Neural cell (in vitro differentiated cells): ENCODE measurements at regions not wholly inside any gene's neighbourhood (a gene's known extent, or its start where the extent isn't known, plus 50 kb on each side); places are given as distances from the start of the nearest gene placed in this dataset.

ENCODE experiments used
- H2AFZ ChIP-seq: fragments of 200-600, 300-800 bp; sonication (generic), shearing (Covaris generic); 2 replicates; pipeline ENCODE4 v1.6.0; 2014; ENCODE audit warnings: low read depth, mild to moderate bottlenecking, antibody characterized with exemption, low read length, moderate library complexity
- H3F3A ChIP-seq: fragments of 200-600 bp; shearing (Covaris generic); 2 replicates; pipeline ENCODE4 v1.6.1; 2016; ENCODE audit warnings: mild to moderate bottlenecking, moderate library complexity, mixed read lengths, antibody characterized with exemption, low read length; ENCODE audit not compliant: insufficient read depth, poor library complexity, severe bottlenecking
- H3K27ac ChIP-seq: fragments of 200-600, 300-800 bp; sonication (generic), shearing (Covaris generic); 2 replicates; pipeline ENCODE4 v1.5.1; 2014; ENCODE audit warnings: mild to moderate bottlenecking, low read length, moderate library complexity
- H3K27me3 ChIP-seq: fragments of 300-800, 200-600 bp; sonication (generic), shearing (Covaris generic); 2 replicates; pipeline ENCODE4 v1.6.0; 2014; ENCODE audit warnings: mild to moderate bottlenecking, low read depth, low read length, moderate library complexity; ENCODE audit not compliant: insufficient read depth
- H3K36me3 ChIP-seq: fragments of 300-800, 200-600 bp; sonication (generic), shearing (Covaris generic); 2 replicates; pipeline ENCODE4 v1.5.1; 2014; ENCODE audit warnings: mild to moderate bottlenecking, antibody characterized with exemption, low read length, moderate library complexity; ENCODE audit not compliant: insufficient read depth
- H3K4me2 ChIP-seq: fragments of 300-800, 200-600 bp; sonication (generic), shearing (Covaris generic); 2 replicates; pipeline ENCODE4 v1.6.0; 2014; ENCODE audit warnings: mild to moderate bottlenecking, low read length
- H3K4me3 ChIP-seq: fragments of 300-800, 200-600 bp; sonication (generic), shearing (Covaris generic); 2 replicates; pipeline ENCODE4 v1.5.1; 2014; ENCODE audit warnings: mild to moderate bottlenecking, low read length, moderate library complexity
- H3K79me2 ChIP-seq: fragments of 200-600 bp; shearing (Covaris generic); replicated peaks from 2 replicates; pipeline ENCODE4 v1.6.0; 2014; ENCODE audit warnings: mild to moderate bottlenecking, low read length, moderate library complexity; ENCODE audit not compliant: insufficient read depth
- H3K9ac ChIP-seq: fragments of 300-800, 200-600 bp; sonication (generic), shearing (Covaris generic); 2 replicates; pipeline ENCODE4 v1.6.1; 2016; ENCODE audit warnings: mild to moderate bottlenecking, low read length, mixed read lengths
- H3K9me2 ChIP-seq: fragments of 200-600 bp; shearing (Covaris generic); 2 replicates; pipeline ENCODE4 v1.6.1; 2016; ENCODE audit warnings: mild to moderate bottlenecking, low read length, mixed read lengths; ENCODE audit not compliant: insufficient read depth
- H3K9me3 ChIP-seq: fragments of 200-600, 300-800 bp; sonication (generic), shearing (Covaris generic); 2 replicates; pipeline ENCODE4 v1.6.1; 2016; ENCODE audit warnings: mild to moderate bottlenecking, mixed run types, low read length, moderate library complexity, mixed read lengths
- H4K20me1 ChIP-seq: fragments of 200-600 bp; shearing (Covaris generic); 2 replicates; pipeline ENCODE4 v1.6.1; 2016; ENCODE audit warnings: mild to moderate bottlenecking, mixed run types; ENCODE audit not compliant: insufficient read depth
- EP300 ChIP-seq: fragments of 450-650 bp; conservative IDR thresholded peaks from 2 replicates; pipeline ENCODE4 v1.6.1; 2014; ENCODE audit warnings: antibody characterized with exemption, mild to moderate bottlenecking, moderate library complexity; ENCODE audit not compliant: poor library complexity, severe bottlenecking
- EZH2 ChIP-seq: fragments of 200-600, 300-800 bp; shearing (Covaris generic), sonication (generic); IDR thresholded peaks from 2 replicates; pipeline ENCODE4 v1.6.1; 2014; ENCODE audit warnings: antibody characterized with exemption, low read length, borderline replicate concordance, mild to moderate bottlenecking; ENCODE audit not compliant: insufficient read depth, poor library complexity, severe bottlenecking
- MXI1 ChIP-seq: fragments of 450-650 bp; conservative IDR thresholded peaks from 2 replicates; pipeline ENCODE4 v1.6.1; 2014; ENCODE audit warnings: antibody characterized with exemption, mild to moderate bottlenecking; ENCODE audit not compliant: poor library complexity, severe bottlenecking
- POLR2AphosphoS5 ChIP-seq: IDR thresholded peaks from 2 replicates; pipeline ENCODE4 v1.6.1; 2012
- RAD21 ChIP-seq: fragments of 450-650 bp; conservative IDR thresholded peaks from 2 replicates; pipeline ENCODE4 v1.6.1; 2014; ENCODE audit warnings: antibody characterized with exemption, mild to moderate bottlenecking, moderate library complexity
- SMC3 ChIP-seq: fragments of 450-650 bp; conservative IDR thresholded peaks from 2 replicates; pipeline ENCODE4 v1.6.1; 2014; ENCODE audit warnings: antibody characterized with exemption, mild to moderate bottlenecking, moderate library complexity; ENCODE audit not compliant: poor library complexity
- TAF1 ChIP-seq: IDR thresholded peaks from 2 replicates; pipeline ENCODE4 v1.6.1; 2012; ENCODE audit warnings: low read depth
- TF ChIP-seq, protein P1 (sequence below): fragments of 450-650 bp; IDR thresholded peaks from 2 replicates; pipeline ENCODE4 v1.5.1; 2014; ENCODE audit warnings: antibody characterized with exemption, mild to moderate bottlenecking, moderate library complexity; ENCODE audit not compliant: poor library complexity, severe bottlenecking
- TF ChIP-seq, protein P2 (sequence below): IDR thresholded peaks from 2 replicates; pipeline ENCODE4 v1.6.1; 2012; ENCODE audit warnings: borderline replicate concordance

- Histone ChIP-seq H2AFZ (no peak overlapping the region), H3K27ac (no peak overlapping the region), H3K27me3 (no peaks in the 10 kb centered on the region), H3K36me3 (no peaks in the 10 kb centered on the region), H3K9ac (no peak overlapping the region), H3K79me2 (no peaks in the 10 kb centered on the region), H4K20me1 (no peaks in the 10 kb centered on the region), H3K4me3 (no peak overlapping the region), H3K4me2 (no peak overlapping the region), H3K9me3 (no peaks in the 10 kb centered on the region), H3K9me2 (no peaks in the 10 kb centered on the region), H3F3A (no peaks in the 10 kb centered on the region)
- TF ChIP-seq, protein P1, sequence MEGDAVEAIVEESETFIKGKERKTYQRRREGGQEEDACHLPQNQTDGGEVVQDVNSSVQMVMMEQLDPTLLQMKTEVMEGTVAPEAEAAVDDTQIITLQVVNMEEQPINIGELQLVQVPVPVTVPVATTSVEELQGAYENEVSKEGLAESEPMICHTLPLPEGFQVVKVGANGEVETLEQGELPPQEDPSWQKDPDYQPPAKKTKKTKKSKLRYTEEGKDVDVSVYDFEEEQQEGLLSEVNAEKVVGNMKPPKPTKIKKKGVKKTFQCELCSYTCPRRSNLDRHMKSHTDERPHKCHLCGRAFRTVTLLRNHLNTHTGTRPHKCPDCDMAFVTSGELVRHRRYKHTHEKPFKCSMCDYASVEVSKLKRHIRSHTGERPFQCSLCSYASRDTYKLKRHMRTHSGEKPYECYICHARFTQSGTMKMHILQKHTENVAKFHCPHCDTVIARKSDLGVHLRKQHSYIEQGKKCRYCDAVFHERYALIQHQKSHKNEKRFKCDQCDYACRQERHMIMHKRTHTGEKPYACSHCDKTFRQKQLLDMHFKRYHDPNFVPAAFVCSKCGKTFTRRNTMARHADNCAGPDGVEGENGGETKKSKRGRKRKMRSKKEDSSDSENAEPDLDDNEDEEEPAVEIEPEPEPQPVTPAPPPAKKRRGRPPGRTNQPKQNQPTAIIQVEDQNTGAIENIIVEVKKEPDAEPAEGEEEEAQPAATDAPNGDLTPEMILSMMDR: no peak
- TF ChIP-seq RAD21 (no peak), TAF1 (no peak)
These were observed 307.1 kb downstream of the GRB14 start for GRCh38 chr2:164314148-164314547.

DNA sequence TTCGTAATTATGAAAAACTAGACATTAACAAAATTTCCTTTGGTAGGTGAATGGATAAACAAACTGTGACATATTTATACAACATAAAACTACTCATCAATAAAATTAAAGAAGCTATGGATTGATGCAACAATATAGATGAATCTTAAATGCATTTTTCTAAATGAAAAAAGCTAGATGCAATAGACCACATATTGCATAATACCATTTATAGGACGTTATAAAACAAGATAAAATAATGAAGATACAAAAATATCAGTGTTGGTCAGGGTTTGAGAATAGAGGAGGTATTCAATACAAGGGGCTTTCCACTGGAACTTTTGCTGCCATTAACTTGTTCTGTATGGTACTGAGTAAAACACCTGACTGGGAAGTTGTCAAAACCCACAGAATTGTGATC is 314.4 kb downstream of the GRB14 start:
- Histone ChIP-seq H3K9ac (no peak overlapping the region), H3K27me3 (no peaks in the 10 kb centered on the region), H4K20me1 (no peaks in the 10 kb centered on the region), H3F3A (no peaks in the 10 kb centered on the region), H3K9me2 (no peaks in the 10 kb centered on the region), H3K79me2 (no peaks in the 10 kb centered on the region), H3K9me3 (no peaks in the 10 kb centered on the region), H3K27ac (no peak overlapping the region), H2AFZ (no peak overlapping the region), H3K4me2 (no peak overlapping the region), H3K4me3 (no peak overlapping the region), H3K36me3 (no peaks in the 10 kb centered on the region)
- TF ChIP-seq RAD21: no peak
- TF ChIP-seq EP300: no peak
- no peak for TF ChIP-seq POLR2AphosphoS5
- TF ChIP-seq, protein P2, sequence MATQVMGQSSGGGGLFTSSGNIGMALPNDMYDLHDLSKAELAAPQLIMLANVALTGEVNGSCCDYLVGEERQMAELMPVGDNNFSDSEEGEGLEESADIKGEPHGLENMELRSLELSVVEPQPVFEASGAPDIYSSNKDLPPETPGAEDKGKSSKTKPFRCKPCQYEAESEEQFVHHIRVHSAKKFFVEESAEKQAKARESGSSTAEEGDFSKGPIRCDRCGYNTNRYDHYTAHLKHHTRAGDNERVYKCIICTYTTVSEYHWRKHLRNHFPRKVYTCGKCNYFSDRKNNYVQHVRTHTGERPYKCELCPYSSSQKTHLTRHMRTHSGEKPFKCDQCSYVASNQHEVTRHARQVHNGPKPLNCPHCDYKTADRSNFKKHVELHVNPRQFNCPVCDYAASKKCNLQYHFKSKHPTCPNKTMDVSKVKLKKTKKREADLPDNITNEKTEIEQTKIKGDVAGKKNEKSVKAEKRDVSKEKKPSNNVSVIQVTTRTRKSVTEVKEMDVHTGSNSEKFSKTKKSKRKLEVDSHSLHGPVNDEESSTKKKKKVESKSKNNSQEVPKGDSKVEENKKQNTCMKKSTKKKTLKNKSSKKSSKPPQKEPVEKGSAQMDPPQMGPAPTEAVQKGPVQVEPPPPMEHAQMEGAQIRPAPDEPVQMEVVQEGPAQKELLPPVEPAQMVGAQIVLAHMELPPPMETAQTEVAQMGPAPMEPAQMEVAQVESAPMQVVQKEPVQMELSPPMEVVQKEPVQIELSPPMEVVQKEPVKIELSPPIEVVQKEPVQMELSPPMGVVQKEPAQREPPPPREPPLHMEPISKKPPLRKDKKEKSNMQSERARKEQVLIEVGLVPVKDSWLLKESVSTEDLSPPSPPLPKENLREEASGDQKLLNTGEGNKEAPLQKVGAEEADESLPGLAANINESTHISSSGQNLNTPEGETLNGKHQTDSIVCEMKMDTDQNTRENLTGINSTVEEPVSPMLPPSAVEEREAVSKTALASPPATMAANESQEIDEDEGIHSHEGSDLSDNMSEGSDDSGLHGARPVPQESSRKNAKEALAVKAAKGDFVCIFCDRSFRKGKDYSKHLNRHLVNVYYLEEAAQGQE: no peak
- TF ChIP-seq EZH2: no peak
- no peak for TF ChIP-seq MXI1
- TF ChIP-seq SMC3: no peak
- no peak for TF ChIP-seq TAF1
- TF ChIP-seq, protein P1: no peak
